ENCODE measurements at regions not wholly inside any gene's neighbourhood (a gene's known extent, or its start where the extent isn't known, plus 50 kb on each side); places are given as distances from the start of the nearest gene placed in this dataset.

GRCh38 chr22:49013707-49014106 lies 814.0 kb downstream of the BRD1 start:
- TF ChIP-seq CTCF (IDR thresholded peaks at IDR 0.05) = no peak
- TF ChIP-seq POLR2A (IDR thresholded peaks at IDR 0.05) = no peak

Measured in adrenal gland (tissue), 5 donors.